Nephron progenitor cell (in vitro differentiated cells): ENCODE measurements at regions not wholly inside any gene's neighbourhood (a gene's known extent, or its start where the extent isn't known, plus 50 kb on each side); places are given as distances from the start of the nearest gene placed in this dataset.
A peak's percentile ranks its signal among the peaks of the same experiment; 100 is the strongest.

ENCODE experiments used
- DNase-seq: peaks from one replicate; pipeline ENCODE4 v3.0.0; 2021
- H3K27ac Mint-ChIP-seq: 2 replicates; pipeline ENCODE4 v1.8.0; 2021; ENCODE audit warnings: mild to moderate bottlenecking, moderate library complexity, mixed read lengths
- H3K27me3 Mint-ChIP-seq: 2 replicates; pipeline ENCODE4 v1.8.0; 2021; ENCODE audit warnings: mild to moderate bottlenecking, low read depth, mixed read lengths; ENCODE audit not compliant: poor library complexity
- H3K36me3 Mint-ChIP-seq: 2 replicates; pipeline ENCODE4 v1.8.0; 2021; ENCODE audit warnings: low read depth, mixed read lengths
- H3K4me1 Mint-ChIP-seq: 2 replicates; pipeline ENCODE4 v1.8.0; 2021; ENCODE audit warnings: mixed read lengths
- H3K4me3 Mint-ChIP-seq: 2 replicates; pipeline ENCODE4 v1.8.0; 2021; ENCODE audit warnings: mild to moderate bottlenecking, moderate library complexity, mixed read lengths
- H3K9me3 Mint-ChIP-seq: 2 replicates; pipeline ENCODE4 v1.8.0; 2021; ENCODE audit warnings: mild to moderate bottlenecking, moderate library complexity, mixed read lengths
- CTCF ChIP-seq: fragments of 200-600 bp; sonication (generic); IDR thresholded peaks from 2 replicates; pipeline ENCODE4 v1.5.0; 2021; ENCODE audit warnings: antibody characterized with exemption

- H3K4me1 Mint-ChIP-seq: peaks cover 44% of the 10 kb centered on the region
- H3K9me3 Mint-ChIP-seq: no peaks in the 10 kb centered on the region
- peaks cover 24% of the 10 kb centered on the region for H3K27me3 Mint-ChIP-seq
- H3K27ac Mint-ChIP-seq: no peak overlapping the region
- TF ChIP-seq CTCF: peak; percentile 90
- DNase-seq: peak; percentile 59
- H3K4me3 Mint-ChIP-seq: peak overlapping the region; percentile 31
- no peaks in the 10 kb centered on the region for H3K36me3 Mint-ChIP-seq
These were observed 217.6 kb downstream of the ARRDC4 start for GRCh38 chr15:98177966-98178592.

- peak overlapping the region; percentile 22 for H3K4me3 Mint-ChIP-seq
- peaks cover 44% of the 10 kb centered on the region for H3K4me1 Mint-ChIP-seq
- no peaks in the 10 kb centered on the region for H3K36me3 Mint-ChIP-seq
- H3K9me3 Mint-ChIP-seq: no peaks in the 10 kb centered on the region
- DNase-seq: peak; percentile 17
- no peak overlapping the region for H3K27ac Mint-ChIP-seq
- peaks cover 24% of the 10 kb centered on the region for H3K27me3 Mint-ChIP-seq
- TF ChIP-seq CTCF: no peak
These were observed 218.4 kb downstream of the ARRDC4 start for GRCh38 chr15:98178861-98179260.

GRCh38 chr15:98187549-98187948, 227.0 kb downstream of the ARRDC4 start:
- Mint-ChIP-seq H3K27ac (no peak overlapping the region), H3K4me1 (peaks cover 2% of the 10 kb centered on the region), H3K36me3 (no peaks in the 10 kb centered on the region), H3K4me3 (no peak overlapping the region), H3K27me3 (peaks cover 6% of the 10 kb centered on the region), H3K9me3 (peaks cover 16% of the 10 kb centered on the region)
- DNase-seq: no peak
- no peak for TF ChIP-seq CTCF

GRCh38 chr15:98190914-98191313, 230.4 kb downstream of the ARRDC4 start:
- TF ChIP-seq CTCF: no peak
- no peak for DNase-seq
- H3K27me3 Mint-ChIP-seq: peaks cover 6% of the 10 kb centered on the region

GRCh38 chr15:98195796-98196195, 235.3 kb downstream of the ARRDC4 start:
- no peak for DNase-seq
- Mint-ChIP-seq H3K27ac (peak overlapping the region; percentile 49), H3K4me3 (no peak overlapping the region), H3K9me3 (peaks cover 2% of the 10 kb centered on the region), H3K36me3 (no peaks in the 10 kb centered on the region), H3K27me3 (peaks cover 8% of the 10 kb centered on the region), H3K4me1 (peaks cover 53% of the 10 kb centered on the region)
- no peak for TF ChIP-seq CTCF

More at GRCh38 chr15:98190914-98191313, 230.4 kb downstream of the ARRDC4 start:
- H3K36me3 Mint-ChIP-seq: no peaks in the 10 kb centered on the region
- peaks cover 16% of the 10 kb centered on the region for H3K9me3 Mint-ChIP-seq
- no peak overlapping the region for H3K27ac Mint-ChIP-seq
- peaks cover 35% of the 10 kb centered on the region for H3K4me1 Mint-ChIP-seq
- H3K4me3 Mint-ChIP-seq: no peak overlapping the region

- no peak for DNase-seq
- H3K36me3 Mint-ChIP-seq: no peaks in the 10 kb centered on the region
- peaks cover 8% of the 10 kb centered on the region for H3K27me3 Mint-ChIP-seq
- no peak overlapping the region for H3K27ac Mint-ChIP-seq
- peaks cover 53% of the 10 kb centered on the region for H3K4me1 Mint-ChIP-seq
- H3K4me3 Mint-ChIP-seq: no peak overlapping the region
- H3K9me3 Mint-ChIP-seq: no peaks in the 10 kb centered on the region
- TF ChIP-seq CTCF: no peak
These were observed 235.9 kb downstream of the ARRDC4 start for GRCh38 chr15:98196371-98196770.
